KMS-11 (cell line): ENCODE measurements at regions not wholly inside any gene's neighbourhood (a gene's known extent, or its start where the extent isn't known, plus 50 kb on each side); places are given as distances from the start of the nearest gene placed in this dataset.

ENCODE experiments used
- H2AFZ ChIP-seq: fragments of 200-600 bp; sonication (generic); 2 replicates; pipeline ENCODE4 v1.6.1; 2016; ENCODE audit warnings: antibody characterized with exemption, mixed run types, low read depth
- H3K27ac ChIP-seq: fragments of 200-600 bp; sonication (generic); 2 replicates; pipeline ENCODE4 v1.6.1; 2016; ENCODE audit warnings: mild to moderate bottlenecking, mixed run types
- H3K27me3 ChIP-seq: fragments of 200-600 bp; sonication (generic); 2 replicates; pipeline ENCODE4 v1.6.1; 2017; ENCODE audit warnings: mild to moderate bottlenecking, low read depth, mixed run types, moderate library complexity; ENCODE audit not compliant: insufficient read depth
- H3K36me3 ChIP-seq: fragments of 200-600 bp; sonication (generic); 2 replicates; pipeline ENCODE4 v1.6.1; 2017; ENCODE audit warnings: mild to moderate bottlenecking, mixed run types; ENCODE audit not compliant: insufficient read depth
- H3K4me1 ChIP-seq: fragments of 200-600 bp; sonication (generic); 2 replicates; pipeline ENCODE4 v1.6.1; 2016; ENCODE audit warnings: mild to moderate bottlenecking, low read depth, mixed run types; ENCODE audit not compliant: poor library complexity, severe bottlenecking
- H3K4me2 ChIP-seq: fragments of 200-600 bp; sonication (generic); 2 replicates; pipeline ENCODE4 v1.7.0; 2016; ENCODE audit warnings: mild to moderate bottlenecking, mixed run types
- H3K4me3 ChIP-seq: fragments of 200-600 bp; sonication (generic); IDR thresholded peaks from 2 replicates; pipeline ENCODE4 v1.6.1; 2017; ENCODE audit warnings: low read depth, low read length, mixed read lengths; ENCODE audit not compliant: insufficient read depth
- H3K79me2 ChIP-seq: fragments of 200-600 bp; sonication (generic); 2 replicates; pipeline ENCODE4 v1.6.1; 2016; ENCODE audit warnings: low read depth, mixed run types; ENCODE audit not compliant: insufficient read depth
- H3K9ac ChIP-seq: fragments of 200-600 bp; sonication (generic); 2 replicates; pipeline ENCODE4 v1.6.1; 2016; ENCODE audit warnings: mild to moderate bottlenecking, mixed run types
- H4K20me1 ChIP-seq: fragments of 200-600 bp; sonication (generic); 2 replicates; pipeline ENCODE4 v1.6.1; 2016; ENCODE audit warnings: mild to moderate bottlenecking, mixed run types; ENCODE audit not compliant: insufficient read depth
- CTCF ChIP-seq: fragments of 200-600 bp; sonication (generic); conservative IDR thresholded peaks from 2 replicates; pipeline ENCODE4 v1.6.1; 2017; ENCODE audit warnings: low read depth, mild to moderate bottlenecking, antibody characterized with exemption, low read length, moderate library complexity, mixed read lengths

GRCh38 chr12:131383741-131384543, 326.9 kb upstream of the SFSWAP start:
- no peaks in the 10 kb centered on the region for H3K4me1 ChIP-seq

GRCh38 chr12:131384544-131384855, 326.4 kb upstream of the SFSWAP start:
- no peaks in the 10 kb centered on the region for H4K20me1 ChIP-seq
- no peak overlapping the region for H3K4me3 ChIP-seq
- no peaks in the 10 kb centered on the region for H3K4me1 ChIP-seq
- no peak overlapping the region for H2AFZ ChIP-seq
- no peak overlapping the region for H3K9ac ChIP-seq
- no peaks in the 10 kb centered on the region for H3K36me3 ChIP-seq
- H3K79me2 ChIP-seq, result no peaks in the 10 kb centered on the region
- no peak overlapping the region for H3K27ac ChIP-seq
- H3K4me2 ChIP-seq, result no peak overlapping the region
- no peak for TF ChIP-seq CTCF
- H3K27me3 ChIP-seq, result no peaks in the 10 kb centered on the region

More at GRCh38 chr12:131383741-131384543, 326.9 kb upstream of the SFSWAP start:
- H3K9ac ChIP-seq, result no peak overlapping the region
- H3K27ac ChIP-seq, result no peak overlapping the region
- H3K79me2 ChIP-seq, result no peaks in the 10 kb centered on the region
- H2AFZ ChIP-seq, result no peak overlapping the region
- no peaks in the 10 kb centered on the region for H4K20me1 ChIP-seq
- no peaks in the 10 kb centered on the region for H3K27me3 ChIP-seq
- TF ChIP-seq CTCF, result no peak
- H3K4me2 ChIP-seq, result no peak overlapping the region
- no peak overlapping the region for H3K4me3 ChIP-seq
- H3K36me3 ChIP-seq, result no peaks in the 10 kb centered on the region

GRCh38 chr12:131385313-131386166, 325.4 kb upstream of the SFSWAP start:
- Histone ChIP-seq H2AFZ (no peak overlapping the region), H3K4me1 (no peaks in the 10 kb centered on the region), H3K27ac (no peak overlapping the region), H3K4me2 (no peak overlapping the region), H3K4me3 (no peak overlapping the region), H3K9ac (no peak overlapping the region), H3K27me3 (no peaks in the 10 kb centered on the region), H4K20me1 (no peaks in the 10 kb centered on the region), H3K36me3 (no peaks in the 10 kb centered on the region), H3K79me2 (no peaks in the 10 kb centered on the region)
- no peak for TF ChIP-seq CTCF

- Histone ChIP-seq H3K79me2 (no peaks in the 10 kb centered on the region), H3K4me1 (no peaks in the 10 kb centered on the region), H3K27ac (no peak overlapping the region), H3K36me3 (no peaks in the 10 kb centered on the region), H3K9ac (no peak overlapping the region), H3K27me3 (no peaks in the 10 kb centered on the region), H3K4me2 (no peak overlapping the region), H4K20me1 (no peaks in the 10 kb centered on the region), H3K4me3 (no peak overlapping the region), H2AFZ (no peak overlapping the region)
- no peak for TF ChIP-seq CTCF
These were observed 324.7 kb upstream of the SFSWAP start for GRCh38 chr12:131386167-131386521.
